ENCODE measurements at regions not wholly inside any gene's neighbourhood (a gene's known extent, or its start where the extent isn't known, plus 50 kb on each side); places are given as distances from the start of the nearest gene placed in this dataset.
"Not testable (repeated sequence)": the region's sequence is repeated elsewhere in the genome, so short reads cannot be mapped to it uniquely, and the experiment has no call there.

DNA sequence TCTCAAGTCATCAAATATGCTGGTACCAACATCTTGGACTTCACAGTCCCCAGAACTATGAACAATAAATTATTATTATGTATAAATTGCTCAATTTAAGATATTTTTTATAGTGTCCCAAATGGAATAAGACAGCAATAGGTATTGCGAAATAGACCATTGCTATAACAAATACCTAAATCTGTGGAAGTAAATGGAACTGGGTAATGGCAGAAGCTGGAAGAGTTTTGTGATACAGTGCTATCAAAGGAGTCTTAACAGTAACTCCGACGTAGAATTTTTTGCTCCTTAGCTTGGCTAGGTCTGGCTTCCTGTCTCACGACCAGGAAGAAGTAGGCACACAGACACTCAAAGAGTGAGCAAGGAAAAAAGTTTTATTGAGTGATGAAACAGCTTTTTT is 1791.5 kb downstream of the PLA2G4A start:
- DNase-seq (ENCODE audit: extremely low read depth, low read depth) = no peak

DNA sequence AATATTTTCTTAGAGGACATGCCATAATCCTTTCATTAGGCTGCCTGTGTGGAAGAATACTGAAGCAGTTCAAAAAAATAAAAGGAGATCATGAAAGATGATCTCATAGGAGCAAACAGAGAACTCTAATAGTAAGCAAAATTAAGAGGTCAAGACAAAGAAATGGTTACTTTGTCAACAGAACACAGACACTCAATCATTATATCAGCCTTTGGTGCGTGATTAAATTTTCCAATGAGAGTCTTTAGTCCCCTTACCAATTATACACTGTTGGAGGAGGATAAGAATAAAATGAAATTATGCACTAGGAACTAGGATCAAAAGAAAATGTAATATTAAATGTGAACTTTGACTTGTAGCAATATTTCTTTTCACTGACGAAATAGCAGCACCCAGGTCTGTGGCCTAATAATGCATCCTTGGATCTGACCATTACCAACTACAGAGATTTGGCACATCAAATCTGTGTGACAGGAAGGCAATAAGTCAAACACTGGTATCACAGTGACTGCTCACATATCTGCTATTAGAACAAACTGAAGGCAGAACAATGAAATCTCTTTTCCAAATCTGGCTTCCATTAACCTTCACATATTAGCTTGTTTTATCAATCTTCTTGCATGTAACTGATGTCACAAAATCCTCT is 1812.9 kb downstream of the PLA2G4A start:
- DNase-seq (ENCODE audit: extremely low read depth, low read depth) = no peak

DNA sequence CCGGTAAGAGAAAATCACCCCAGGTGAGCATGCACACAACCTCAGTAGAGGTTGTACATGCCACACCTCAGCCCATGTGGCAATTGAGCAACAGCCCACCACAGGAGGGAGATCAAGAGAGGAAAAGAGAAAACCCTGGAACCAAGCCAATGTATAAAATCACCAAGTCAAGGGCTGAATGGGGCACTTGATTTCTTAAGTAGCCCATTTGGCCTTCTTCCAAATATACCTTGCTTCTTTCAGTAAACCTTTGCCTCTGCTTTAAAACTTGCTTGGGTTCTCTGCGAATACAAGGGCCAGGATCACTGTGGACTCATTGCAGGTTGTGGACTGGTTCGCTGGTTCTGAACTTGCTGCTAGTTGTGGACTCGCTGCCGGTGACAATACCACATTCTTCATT is 1814.0 kb downstream of the PLA2G4A start:
- DNase-seq (ENCODE audit: extremely low read depth, low read depth) = no peak

DNA sequence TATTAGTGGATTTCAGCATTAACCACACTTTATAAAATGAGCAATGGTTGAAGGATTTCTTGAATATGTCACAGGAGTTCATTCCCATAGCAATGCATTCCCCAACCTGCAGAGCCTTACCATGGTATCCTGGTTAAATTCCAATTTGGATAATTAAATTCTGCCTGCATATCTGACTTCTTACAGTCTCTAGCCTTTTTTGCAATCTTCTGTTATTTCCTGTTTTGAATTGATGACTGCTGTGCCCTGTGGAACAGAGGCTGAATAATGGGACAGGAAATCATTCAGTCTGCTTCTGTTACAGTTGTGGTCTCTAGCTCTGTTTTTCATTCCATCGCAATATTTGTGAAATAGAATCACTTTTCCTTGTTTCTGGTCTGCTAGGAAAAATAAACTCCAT is 1823.9 kb downstream of the PLA2G4A start:
- no peak for DNase-seq (ENCODE audit: extremely low read depth, low read depth)

DNA sequence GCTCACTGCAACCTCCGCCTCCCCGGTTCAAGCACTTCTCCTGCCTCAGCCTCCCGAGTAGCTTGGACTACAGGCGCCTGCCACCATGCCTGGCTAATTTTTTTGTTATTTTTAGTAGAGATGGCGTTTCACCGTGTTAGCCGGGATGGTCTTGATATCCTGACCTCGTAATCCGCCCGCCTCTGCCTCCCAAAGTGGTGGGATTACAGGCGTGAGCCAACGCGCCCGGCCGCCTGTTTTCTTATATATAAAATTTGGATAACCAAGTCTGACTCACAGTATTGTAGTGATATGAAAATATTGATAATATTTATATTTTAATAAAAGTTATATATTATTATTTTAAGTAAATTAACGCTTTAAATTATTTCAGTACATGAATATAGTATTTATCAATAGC is 1821.7 kb downstream of the BRINP3 start:
- not testable (repeated sequence) for DNase-seq (ENCODE audit: extremely low read depth, low read depth)

DNA sequence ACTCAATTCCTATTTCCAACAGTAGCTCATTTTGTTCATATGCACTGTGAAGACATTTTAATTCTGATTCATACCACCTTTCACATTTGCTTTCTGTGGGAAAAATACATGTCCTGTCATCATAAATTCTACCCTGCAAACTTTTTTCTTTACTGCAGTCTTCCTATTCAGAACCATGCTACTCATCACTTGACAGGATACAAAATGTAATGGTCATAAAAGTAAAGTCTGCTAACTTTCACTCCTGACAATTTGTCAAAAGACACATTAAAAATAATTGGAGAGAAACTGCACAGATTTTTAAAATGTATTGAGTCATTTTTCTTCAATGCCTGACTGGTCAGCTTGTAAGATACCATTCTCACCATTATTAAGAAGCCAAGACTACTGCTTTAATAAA is 1817.1 kb downstream of the BRINP3 start:
- no peak for DNase-seq (ENCODE audit: extremely low read depth, low read depth)

DNA sequence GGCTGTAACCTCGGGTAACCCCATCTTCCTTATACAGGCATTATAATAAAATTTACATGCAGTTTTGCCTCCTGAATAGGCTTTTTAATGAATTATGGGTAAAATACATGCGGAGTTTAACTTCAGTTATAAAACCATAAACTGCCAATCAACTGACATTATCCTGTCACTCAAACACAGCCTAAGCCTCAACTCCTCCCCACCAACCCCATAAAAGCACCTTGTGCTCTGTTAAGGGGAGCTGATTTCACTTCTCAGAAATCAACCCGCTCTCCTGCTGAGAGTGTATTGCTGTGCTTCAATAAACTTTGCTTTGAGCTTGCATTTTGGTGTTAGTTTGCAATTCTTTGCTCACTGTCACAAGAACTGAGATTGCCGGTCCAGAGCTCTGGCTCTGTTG is 1812.2 kb downstream of the BRINP3 start:
- DNase-seq (ENCODE audit: extremely low read depth, low read depth) = no peak

DNA sequence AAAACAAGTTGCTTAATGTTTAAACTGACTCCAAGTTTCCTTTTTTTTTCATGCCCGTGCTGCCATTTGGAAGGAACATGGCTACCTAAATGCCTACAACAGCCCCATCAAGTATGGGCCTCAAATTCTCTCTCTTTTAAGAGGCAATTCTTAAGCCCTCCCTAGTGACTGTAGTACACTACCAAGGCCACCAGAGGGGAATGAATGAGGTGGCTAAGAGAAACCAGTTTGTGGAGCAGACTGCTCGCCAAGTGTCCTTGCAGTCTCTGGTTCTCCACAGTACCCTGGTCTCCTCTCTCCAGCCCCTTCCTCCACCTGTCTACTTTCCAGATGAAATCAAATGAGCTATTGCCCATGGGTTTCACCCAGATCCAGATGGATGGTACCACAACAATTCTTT is 1809.6 kb downstream of the BRINP3 start:
- peak; percentile 15 for DNase-seq (ENCODE audit: extremely low read depth, low read depth)

DNA sequence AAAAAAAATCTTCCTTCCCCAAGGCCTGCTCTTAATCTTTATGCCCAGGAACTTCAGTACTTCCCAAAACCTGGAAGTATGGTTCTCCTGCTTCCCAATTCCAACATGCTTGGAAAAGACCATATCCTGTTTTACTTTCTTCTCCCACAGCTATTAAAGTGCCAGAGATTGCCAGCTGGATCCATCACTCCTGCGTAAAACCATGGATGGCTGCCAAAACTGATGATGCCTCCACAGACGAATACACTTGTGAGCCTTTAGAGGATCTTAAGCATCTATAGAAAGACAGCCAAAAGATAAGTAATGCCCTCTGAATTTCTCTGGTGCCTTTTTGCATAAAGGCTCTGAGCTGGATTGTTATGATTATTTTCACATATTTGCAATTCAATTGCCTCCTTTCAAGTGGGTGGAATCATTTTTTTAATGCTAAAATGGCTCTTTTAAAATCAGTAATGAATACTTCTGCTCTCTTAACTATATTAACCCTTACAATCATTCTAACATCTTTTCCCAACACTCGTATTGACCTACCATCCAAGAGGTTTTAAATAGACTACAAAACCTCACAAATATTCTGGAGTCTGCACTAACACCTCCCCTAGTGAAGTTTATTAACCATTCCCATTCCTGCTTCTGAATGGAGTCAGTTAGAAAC is 1807.8 kb downstream of the BRINP3 start:
- no peak for DNase-seq (ENCODE audit: extremely low read depth, low read depth)

DNA sequence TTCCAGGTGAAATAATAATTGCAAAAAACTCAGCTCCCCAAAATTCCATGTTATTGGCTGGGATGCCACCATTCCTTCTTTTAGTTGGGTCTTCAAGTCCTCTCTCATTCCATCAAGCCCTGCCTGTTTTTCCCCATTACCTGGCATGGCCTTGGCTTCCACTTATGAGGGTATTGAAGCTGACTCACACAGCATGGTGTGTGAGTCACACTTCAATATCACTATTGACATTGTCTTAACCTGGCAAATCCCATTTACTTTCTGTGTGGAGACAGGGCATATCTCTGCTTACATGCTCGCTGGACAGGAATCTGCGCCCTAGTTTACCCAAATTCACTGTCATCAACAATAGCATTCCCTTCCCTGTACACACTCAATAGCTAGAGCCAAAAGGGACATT is 1806.8 kb downstream of the BRINP3 start:
- no peak for DNase-seq (ENCODE audit: extremely low read depth, low read depth)

DNA sequence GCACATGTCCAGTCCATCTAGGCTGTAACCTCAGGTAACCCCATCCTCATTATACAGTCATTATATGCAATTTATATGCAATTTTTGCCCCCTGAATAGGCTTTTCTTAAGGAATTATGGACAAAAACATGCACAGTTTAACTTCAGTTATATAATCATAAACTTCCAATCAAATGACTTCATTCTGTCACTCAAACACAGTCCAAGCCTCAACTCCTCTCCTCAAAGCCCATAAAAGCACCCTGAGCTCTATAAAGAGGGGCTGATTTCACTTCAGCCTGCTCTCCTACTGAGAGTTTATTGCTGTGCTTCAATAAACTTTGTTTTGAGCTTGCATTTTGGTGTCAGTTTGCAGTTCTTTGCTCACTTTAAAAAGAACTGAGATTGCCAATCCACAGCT is 1805.5 kb downstream of the BRINP3 start:
- DNase-seq (ENCODE audit: extremely low read depth, low read depth) = no peak

DNA sequence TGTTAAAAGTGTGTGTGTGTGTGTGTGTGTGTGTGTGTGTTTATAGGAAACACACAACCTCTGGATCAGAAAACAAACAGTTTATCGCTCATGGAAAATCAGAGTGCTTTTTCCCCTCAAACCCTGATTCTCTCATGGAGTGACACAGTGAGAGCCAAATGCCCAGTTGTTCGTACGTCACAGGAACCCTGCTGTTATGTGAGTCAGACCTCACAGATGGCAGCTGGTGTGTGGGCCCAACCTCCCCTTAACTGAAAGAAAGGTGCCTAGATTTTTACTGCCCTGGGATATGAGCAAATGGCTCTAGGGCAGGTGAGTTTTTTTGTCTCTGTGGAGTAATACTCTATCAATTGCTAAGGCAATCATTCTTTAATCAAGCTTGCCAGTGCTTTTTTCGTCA is 1788.1 kb downstream of the BRINP3 start:
- peak; percentile 81 for DNase-seq (ENCODE audit: extremely low read depth, low read depth)

DNA sequence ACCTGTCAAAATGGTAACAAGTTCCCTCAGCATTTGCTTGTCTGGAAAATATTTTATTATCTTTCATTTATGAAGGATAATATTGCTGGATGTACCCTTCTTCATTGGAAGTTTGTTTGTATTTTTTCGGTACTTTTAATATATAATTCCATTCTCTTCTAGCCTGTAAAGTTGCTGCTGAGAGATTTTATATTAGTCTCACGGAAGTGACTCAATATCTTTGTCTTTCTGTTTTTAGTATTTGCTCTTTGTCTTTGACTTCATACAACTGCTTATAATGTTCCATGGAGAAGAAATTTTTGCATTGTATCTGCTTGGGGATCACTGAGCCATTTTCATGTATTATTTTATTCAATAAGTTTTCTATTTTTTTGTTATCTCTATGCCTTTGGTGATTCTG is 1777.5 kb downstream of the BRINP3 start:
- DNase-seq (ENCODE audit: extremely low read depth, low read depth) = no peak

DNA sequence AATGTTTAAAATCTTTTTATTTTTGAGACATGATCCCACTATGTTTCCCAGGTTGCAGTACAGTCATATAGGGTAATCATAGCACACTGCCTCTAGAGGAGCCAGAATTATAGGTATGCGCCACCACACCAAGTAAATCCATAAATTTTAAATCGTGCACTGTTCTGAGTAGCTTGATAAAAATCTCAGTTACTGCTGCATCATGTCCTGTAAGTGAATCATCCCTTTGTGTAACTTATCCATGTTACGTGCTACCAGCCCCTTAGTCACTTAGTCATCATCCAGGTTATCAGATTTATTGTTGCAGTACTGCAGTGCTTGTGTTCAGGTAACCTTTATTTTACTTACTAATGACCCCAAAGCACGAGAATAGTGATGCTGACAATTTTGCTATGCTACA is 1770.9 kb downstream of the BRINP3 start:
- DNase-seq (ENCODE audit: extremely low read depth, low read depth) = peak; percentile 90

DNA sequence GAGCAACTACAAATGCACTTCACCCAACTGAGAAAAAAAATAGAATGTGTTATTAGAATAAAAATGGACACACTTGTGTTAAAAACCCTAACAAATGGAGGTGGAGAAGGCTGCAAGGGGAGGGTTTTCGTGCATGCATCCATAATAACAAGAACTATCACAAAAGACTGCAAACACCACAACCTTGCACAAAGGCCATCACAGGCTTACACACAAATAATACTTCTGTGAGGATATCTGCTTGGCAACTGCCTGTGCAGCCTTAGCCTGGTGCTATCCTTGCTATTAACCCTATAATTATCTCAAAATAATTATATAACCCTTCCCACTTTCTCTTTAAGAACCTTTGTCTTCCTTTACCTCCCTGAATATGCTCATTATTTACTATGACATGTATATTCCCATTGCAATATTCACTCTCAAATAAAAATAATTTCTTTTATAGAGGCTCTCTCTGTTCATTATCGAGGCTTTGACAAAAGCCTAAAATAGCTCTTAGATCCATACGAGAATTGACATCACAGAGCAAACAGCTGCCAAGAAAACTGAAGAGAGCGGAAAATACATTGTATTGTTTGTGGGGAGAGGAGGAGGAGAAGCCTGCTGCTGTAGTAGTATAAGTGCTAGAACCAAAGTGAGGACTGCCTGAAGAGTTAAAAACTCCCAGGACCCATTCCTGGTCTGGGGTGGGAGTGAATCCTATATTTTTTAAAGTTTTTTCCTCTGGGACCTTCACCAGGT is 1768.7 kb downstream of the BRINP3 start:
- peak; percentile 14 for DNase-seq (ENCODE audit: extremely low read depth, low read depth)

DNA sequence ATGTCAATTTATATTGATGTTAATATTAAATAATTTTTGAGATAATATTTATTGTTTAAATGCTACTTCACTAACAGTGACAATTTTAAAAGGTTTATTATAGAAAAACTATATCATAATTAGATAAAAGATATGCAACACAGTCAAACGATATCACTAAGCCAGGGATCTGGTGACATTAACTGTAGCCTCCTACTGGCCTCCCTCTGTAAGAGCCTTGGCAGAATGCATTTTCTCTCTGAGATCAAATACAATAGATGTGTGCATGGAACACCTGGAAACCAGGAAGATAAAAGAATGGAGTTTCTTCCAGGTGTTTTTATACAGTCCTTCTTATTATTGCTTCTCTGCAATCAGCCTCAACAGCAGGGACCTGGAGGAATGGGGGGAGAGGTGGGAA is 1762.1 kb downstream of the BRINP3 start:
- peak; percentile 29 for DNase-seq (ENCODE audit: extremely low read depth, low read depth)

DNA sequence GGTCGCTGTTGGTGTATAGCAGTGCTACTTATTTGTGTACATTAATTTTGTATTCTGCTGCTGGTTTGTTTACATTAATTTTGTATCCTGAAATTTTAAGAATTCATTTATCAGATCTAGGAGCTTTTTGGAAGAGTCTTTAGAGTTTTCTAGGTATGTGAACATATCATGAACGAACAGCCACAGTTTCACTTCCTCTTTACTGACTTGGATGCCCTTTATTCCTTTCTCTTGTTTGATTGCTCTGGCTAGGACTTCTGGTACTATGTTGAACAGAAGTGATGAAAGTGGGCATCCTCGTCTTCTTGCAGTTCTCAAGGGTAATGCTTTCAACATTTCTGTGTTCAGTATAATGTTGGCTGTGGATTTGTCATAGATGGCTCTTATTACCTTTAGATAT is 1757.9 kb downstream of the BRINP3 start:
- DNase-seq (ENCODE audit: extremely low read depth, low read depth) = no peak

DNA sequence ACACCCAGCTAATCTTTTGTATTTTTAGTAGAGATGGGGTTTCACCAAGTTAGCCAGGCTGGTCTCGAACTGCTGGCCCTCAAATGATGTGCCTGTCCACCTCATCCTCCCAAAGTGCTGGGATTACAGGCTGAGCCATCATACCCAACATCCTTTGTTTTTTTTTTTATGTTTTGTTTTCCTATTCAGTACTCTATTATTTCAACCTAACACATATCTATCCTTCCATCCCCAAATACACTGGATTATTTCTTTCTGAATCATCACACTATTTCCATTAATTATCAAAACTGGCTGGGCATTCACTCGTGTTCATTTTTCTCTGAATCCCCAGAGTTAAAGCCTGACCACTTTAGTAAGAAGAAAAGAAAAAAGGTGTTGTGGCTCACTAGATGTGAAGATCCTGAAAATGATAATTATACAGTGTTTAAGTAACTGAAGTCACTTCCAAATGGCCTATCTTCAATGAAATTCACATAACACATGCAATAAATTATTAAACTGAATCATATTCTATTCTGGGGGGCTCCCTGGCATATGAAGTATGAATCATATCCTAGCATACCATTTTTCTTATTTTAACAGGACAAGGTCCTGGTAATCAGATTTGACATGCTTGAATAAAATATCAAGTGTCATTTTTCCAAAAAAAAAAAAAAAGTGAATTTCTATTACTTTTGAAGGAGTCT is 1754.2 kb downstream of the BRINP3 start:
- no peak for DNase-seq (ENCODE audit: extremely low read depth, low read depth)

DNA sequence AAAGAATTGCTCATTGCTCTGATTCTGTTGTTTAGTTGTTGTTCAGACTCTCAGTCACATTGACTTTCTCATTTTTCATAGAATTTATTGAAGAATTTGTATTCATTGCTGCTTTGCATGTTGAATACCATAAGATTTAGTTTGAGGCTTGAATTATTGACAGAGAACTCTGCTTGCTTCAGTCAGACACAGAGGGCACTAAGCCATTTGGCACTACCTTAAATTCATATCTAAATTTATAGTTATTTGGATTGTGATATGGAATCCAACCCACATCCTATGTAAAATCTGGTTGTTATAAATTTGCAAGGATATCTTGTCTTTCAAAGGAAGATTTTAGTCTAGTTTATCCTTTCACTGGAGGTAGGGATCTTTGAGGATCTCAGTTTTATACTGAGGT is 1748.6 kb downstream of the BRINP3 start:
- no peak for DNase-seq (ENCODE audit: extremely low read depth, low read depth)

DNA sequence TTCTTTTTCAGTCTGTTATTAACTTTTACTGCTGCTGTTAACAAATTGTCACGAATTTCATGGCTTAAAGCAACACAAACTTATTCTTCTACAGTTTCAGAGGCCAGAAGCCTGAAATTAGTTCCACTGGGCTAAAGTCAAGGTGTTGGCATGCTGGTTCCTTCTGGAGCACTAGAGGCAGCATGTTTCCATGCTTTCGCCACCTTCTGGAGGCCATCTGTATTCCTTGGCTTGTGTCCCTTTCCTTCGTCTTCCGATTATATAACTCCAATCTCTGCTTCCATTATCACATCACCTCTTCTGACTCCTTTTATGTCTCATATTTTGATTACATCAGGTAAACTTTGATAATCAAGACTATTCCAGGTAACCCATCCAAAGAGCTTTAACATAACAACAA is 1742.1 kb downstream of the BRINP3 start:
- DNase-seq (ENCODE audit: extremely low read depth, low read depth) = no peak

DNA sequence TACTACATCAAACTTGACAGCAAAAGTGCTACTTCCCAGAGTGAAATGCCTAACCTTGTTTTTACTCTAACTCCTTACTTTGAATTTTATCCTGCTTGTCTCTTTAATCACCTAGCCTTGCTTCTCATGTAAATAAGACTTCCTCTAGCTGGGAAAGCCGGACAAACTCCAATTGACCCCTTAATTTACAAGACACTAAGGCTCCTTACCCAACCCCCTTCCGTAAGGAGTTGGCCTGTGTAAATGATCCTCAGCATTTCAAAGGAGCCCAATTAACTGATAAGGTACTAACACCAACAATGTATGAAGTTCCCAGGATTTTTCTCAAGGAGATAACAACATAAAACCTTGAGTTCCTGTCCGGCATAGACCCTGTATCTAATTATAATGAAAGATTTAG is 1728.4 kb downstream of the BRINP3 start:
- not testable (repeated sequence) for DNase-seq (ENCODE audit: extremely low read depth, low read depth)

DNA sequence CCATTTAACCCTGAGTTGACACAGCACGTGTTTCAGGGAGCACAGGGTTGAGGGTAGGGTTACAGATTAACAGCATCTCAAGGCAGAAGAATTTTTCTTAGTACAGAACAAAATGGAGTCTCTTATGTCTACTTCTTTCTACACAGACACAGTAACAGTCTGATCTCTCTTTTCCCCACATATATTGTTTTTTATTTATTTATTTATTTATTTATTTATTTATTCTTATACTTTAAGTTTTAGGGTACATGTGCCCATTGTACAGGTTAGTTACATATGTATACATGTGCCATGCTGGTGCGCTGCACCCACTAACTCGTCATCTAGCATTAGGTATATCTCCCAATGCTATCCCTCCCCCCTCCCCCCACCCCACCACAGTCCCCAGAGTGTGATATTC is 1725.6 kb downstream of the BRINP3 start:
- not testable (repeated sequence) for DNase-seq (ENCODE audit: extremely low read depth, low read depth)
